SK-N-SH (cell line): ENCODE measurements at regions not wholly inside any gene's neighbourhood (a gene's known extent, or its start where the extent isn't known, plus 50 kb on each side); places are given as distances from the start of the nearest gene placed in this dataset.

ENCODE experiments used
- POLR2AphosphoS5 ChIP-seq: IDR thresholded peaks from 2 replicates; pipeline ENCODE4 v1.6.1; 2012; ENCODE audit warnings: low read depth, low read length
- TAF1 ChIP-seq: IDR thresholded peaks from 2 replicates; pipeline ENCODE4 v1.6.1; 2012; ENCODE audit warnings: low read depth, mild to moderate bottlenecking, low read length, moderate library complexity, borderline replicate concordance
- TCF12 ChIP-seq: IDR thresholded peaks from 2 replicates; pipeline ENCODE4 v1.4.0; 2012
- YY1 ChIP-seq: IDR thresholded peaks from 2 replicates; pipeline ENCODE4 v1.4.0; 2012; ENCODE audit warnings: low read depth, mild to moderate bottlenecking
- TF ChIP-seq, protein P1 (sequence below): fragments of 200-600 bp; sonication (generic); IDR thresholded peaks from 2 replicates; pipeline ENCODE4 v1.6.1; 2017; ENCODE audit warnings: antibody characterized with exemption, mild to moderate bottlenecking, moderate library complexity
- TF ChIP-seq, protein P2 (sequence below): IDR thresholded peaks from 2 replicates; pipeline ENCODE4 v1.6.1; 2012; ENCODE audit warnings: mild to moderate bottlenecking, low read depth, low read length, moderate library complexity

DNA sequence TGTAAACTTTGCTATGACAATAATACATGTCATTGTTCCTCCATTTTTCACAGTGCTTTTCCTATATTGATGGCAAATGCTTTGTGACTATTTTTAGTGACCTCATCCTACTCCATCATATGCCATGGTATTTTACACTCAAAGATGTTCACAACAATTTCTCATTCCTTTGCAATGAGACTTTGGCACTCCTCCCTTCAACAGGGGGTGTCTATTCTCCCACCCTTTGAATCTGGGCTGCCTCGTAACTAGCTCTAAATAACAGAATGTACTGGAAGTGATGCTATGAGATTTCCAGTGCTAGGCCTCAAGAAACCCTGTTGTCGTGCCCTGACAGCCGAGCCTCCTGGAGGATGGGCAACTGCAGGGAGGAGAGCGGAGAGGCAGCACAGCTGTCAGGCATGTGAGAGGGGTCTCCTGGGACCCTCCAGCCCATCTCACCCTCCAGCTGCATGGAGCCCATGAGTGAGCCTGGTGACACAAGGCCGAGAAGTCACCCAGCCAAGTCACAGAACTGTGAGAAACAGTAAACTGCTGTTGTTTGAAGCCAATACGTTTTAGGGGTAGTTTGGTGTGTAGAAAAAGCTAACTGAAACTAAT, 103.1 kb upstream of the APCDD1 start:
- TF ChIP-seq, protein P1, sequence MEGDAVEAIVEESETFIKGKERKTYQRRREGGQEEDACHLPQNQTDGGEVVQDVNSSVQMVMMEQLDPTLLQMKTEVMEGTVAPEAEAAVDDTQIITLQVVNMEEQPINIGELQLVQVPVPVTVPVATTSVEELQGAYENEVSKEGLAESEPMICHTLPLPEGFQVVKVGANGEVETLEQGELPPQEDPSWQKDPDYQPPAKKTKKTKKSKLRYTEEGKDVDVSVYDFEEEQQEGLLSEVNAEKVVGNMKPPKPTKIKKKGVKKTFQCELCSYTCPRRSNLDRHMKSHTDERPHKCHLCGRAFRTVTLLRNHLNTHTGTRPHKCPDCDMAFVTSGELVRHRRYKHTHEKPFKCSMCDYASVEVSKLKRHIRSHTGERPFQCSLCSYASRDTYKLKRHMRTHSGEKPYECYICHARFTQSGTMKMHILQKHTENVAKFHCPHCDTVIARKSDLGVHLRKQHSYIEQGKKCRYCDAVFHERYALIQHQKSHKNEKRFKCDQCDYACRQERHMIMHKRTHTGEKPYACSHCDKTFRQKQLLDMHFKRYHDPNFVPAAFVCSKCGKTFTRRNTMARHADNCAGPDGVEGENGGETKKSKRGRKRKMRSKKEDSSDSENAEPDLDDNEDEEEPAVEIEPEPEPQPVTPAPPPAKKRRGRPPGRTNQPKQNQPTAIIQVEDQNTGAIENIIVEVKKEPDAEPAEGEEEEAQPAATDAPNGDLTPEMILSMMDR = no peak
- TF ChIP-seq, protein P2, sequence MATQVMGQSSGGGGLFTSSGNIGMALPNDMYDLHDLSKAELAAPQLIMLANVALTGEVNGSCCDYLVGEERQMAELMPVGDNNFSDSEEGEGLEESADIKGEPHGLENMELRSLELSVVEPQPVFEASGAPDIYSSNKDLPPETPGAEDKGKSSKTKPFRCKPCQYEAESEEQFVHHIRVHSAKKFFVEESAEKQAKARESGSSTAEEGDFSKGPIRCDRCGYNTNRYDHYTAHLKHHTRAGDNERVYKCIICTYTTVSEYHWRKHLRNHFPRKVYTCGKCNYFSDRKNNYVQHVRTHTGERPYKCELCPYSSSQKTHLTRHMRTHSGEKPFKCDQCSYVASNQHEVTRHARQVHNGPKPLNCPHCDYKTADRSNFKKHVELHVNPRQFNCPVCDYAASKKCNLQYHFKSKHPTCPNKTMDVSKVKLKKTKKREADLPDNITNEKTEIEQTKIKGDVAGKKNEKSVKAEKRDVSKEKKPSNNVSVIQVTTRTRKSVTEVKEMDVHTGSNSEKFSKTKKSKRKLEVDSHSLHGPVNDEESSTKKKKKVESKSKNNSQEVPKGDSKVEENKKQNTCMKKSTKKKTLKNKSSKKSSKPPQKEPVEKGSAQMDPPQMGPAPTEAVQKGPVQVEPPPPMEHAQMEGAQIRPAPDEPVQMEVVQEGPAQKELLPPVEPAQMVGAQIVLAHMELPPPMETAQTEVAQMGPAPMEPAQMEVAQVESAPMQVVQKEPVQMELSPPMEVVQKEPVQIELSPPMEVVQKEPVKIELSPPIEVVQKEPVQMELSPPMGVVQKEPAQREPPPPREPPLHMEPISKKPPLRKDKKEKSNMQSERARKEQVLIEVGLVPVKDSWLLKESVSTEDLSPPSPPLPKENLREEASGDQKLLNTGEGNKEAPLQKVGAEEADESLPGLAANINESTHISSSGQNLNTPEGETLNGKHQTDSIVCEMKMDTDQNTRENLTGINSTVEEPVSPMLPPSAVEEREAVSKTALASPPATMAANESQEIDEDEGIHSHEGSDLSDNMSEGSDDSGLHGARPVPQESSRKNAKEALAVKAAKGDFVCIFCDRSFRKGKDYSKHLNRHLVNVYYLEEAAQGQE = no peak
- TF ChIP-seq TAF1 (no peak), POLR2AphosphoS5 (no peak), YY1 (no peak), TCF12 (no peak)
